Upper lobe of left lung (tissue), 6 donors: ENCODE measurements at regions not wholly inside any gene's neighbourhood (a gene's known extent, or its start where the extent isn't known, plus 50 kb on each side); places are given as distances from the start of the nearest gene placed in this dataset.

ENCODE experiments used
- ATAC-seq, 2 donors: fragments of 200-7000 bp; cut with Tn5 transposase; one replicate each; pipeline ENCODE4 v1.9.1; 2022; ENCODE audit warnings: mild to moderate bottlenecking in 2 of 2, moderate library complexity in 2 of 2; ENCODE audit not compliant: low FRiP score in 2 of 2
- DNase-seq, 2 donors: peaks; one replicate each; pipeline ENCODE4 v3.0.0-alpha.2; 2019 to 2020
- H3K27ac ChIP-seq, 4 donors: fragments of 200-600 bp; sonication (generic); one replicate each; pipeline ENCODE4 v1.5.1; 2016 to 2019
- H3K27me3 ChIP-seq, 4 donors: fragments of 200-600 bp; sonication (generic); one replicate each; pipeline ENCODE4 v1.5.1; 2017 to 2019
- H3K36me3 ChIP-seq, 4 donors: fragments of 200-600 bp; sonication (generic); one replicate each; pipeline ENCODE4 v1.5.1; 2016 to 2019
- H3K4me1 ChIP-seq, 4 donors: fragments of 200-600 bp; sonication (generic); one replicate each; pipeline ENCODE4 v1.5.1; 2018 to 2019
- H3K4me3 ChIP-seq, 4 donors: fragments of 200-600 bp; sonication (generic); one replicate each; pipeline ENCODE4 v1.5.1; 2017 to 2019; ENCODE audit warnings: mild to moderate bottlenecking in 2 of 4, moderate library complexity in 1 of 4
- H3K9me3 ChIP-seq, 4 donors: fragments of 200-600 bp; sonication (generic); one replicate each; pipeline ENCODE4 v1.5.1; 2018 to 2019
- CTCF ChIP-seq, 6 experiments: fragments of 450-650 bp in 4 of 6; fragments of 200-600 bp in 2 of 6; sonication (generic) in 2 of 6; IDR thresholded peaks; one replicate each; pipeline ENCODE4 v1.5.1; 2016 to 2019; ENCODE audit warnings: antibody characterized with exemption in 6 of 6
- EP300 ChIP-seq, 4 donors: sonication (generic); formaldehyde crosslinking; IDR thresholded peaks; one replicate each; pipeline ENCODE4 v1.5.1; 2017; ENCODE audit warnings: antibody characterized with exemption in 4 of 4, control low read depth in 2 of 4
- POLR2A ChIP-seq, 4 donors: fragments of 450-650 bp; IDR thresholded peaks; one replicate each; pipeline ENCODE4 v1.5.1; 2016 to 2017; ENCODE audit warnings: antibody characterized with exemption in 4 of 4, mild to moderate bottlenecking in 2 of 4
- POLR2AphosphoS5 ChIP-seq, 2 donors: sonication (generic); formaldehyde crosslinking; IDR thresholded peaks; one replicate each; pipeline ENCODE4 v1.5.1; 2017; ENCODE audit warnings: antibody characterized with exemption in 2 of 2
- WGBS, 2 donors: methylation state at CpG; one replicate each; pipeline ENCODE4 v1.1.5; 2017 to 2018; 5-methylcytosine and 5-hydroxymethylcytosine counted together
- donor health status: DM: no; HTN: no; CAD: no; lungs with moderate emphysema.
- donor health status: DM: no; HTN: yes; CAD: no; lungs with severe emphysema.

GRCh38 chr5:166517976-166518375 is 1773.5 kb upstream of the WWC1 start:
- Histone ChIP-seq H3K27me3 (no peaks in the 10 kb centered on the region), H3K36me3 (no peaks in the 10 kb centered on the region), H3K4me1 (no peaks in the 10 kb centered on the region), H3K4me3 (no peak overlapping the region), H3K27ac (no peak overlapping the region), H3K9me3 (no peaks in the 10 kb centered on the region)
- TF ChIP-seq POLR2A (IDR thresholded peaks at IDR 0.05) (no peak), CTCF (IDR thresholded peaks at IDR 0.05) (no peak), POLR2AphosphoS5 (IDR thresholded peaks at IDR 0.05) (no peak), EP300 (IDR thresholded peaks at IDR 0.05) (no peak)
- no peak for DNase-seq
- no peak for ATAC-seq
- 72 to 76% methylated on average over 5 of the region's 5 CpGs for WGBS, 2 donors

- Histone ChIP-seq H3K4me3 (no peak overlapping the region), H3K9me3 (no peaks in the 10 kb centered on the region), H3K4me1 (no peaks in the 10 kb centered on the region), H3K36me3 (no peaks in the 10 kb centered on the region), H3K27ac (no peak overlapping the region), H3K27me3 (no peaks in the 10 kb centered on the region)
- WGBS, 2 donors: 78 to 82% methylated on average over 2 of the region's 2 CpGs
- ATAC-seq (no peak), DNase-seq (no peak)
- TF ChIP-seq CTCF (IDR thresholded peaks at IDR 0.05) (no peak), EP300 (IDR thresholded peaks at IDR 0.05) (no peak), POLR2AphosphoS5 (IDR thresholded peaks at IDR 0.05) (no peak), POLR2A (IDR thresholded peaks at IDR 0.05) (no peak)
Measured at GRCh38 chr5:166523206-166523605, 1768.2 kb upstream of the WWC1 start.

- Histone ChIP-seq H3K27ac (no peak overlapping the region), H3K9me3 (no peaks in the 10 kb centered on the region), H3K36me3 (no peaks in the 10 kb centered on the region), H3K4me3 (no peak overlapping the region), H3K27me3 (no peaks in the 10 kb centered on the region), H3K4me1 (no peaks in the 10 kb centered on the region)
- no peak for TF ChIP-seq POLR2A (IDR thresholded peaks at IDR 0.05)
- TF ChIP-seq EP300 (IDR thresholded peaks at IDR 0.05): no peak
- TF ChIP-seq POLR2AphosphoS5 (IDR thresholded peaks at IDR 0.05): no peak
- no peak for TF ChIP-seq CTCF (IDR thresholded peaks at IDR 0.05)
- 38 to 43% methylated on average over 2 of the region's 2 CpGs for WGBS, 2 donors
- DNase-seq (no peak), ATAC-seq (no peak)
Measured at GRCh38 chr5:166529200-166529599, 1762.2 kb upstream of the WWC1 start.

DNA sequence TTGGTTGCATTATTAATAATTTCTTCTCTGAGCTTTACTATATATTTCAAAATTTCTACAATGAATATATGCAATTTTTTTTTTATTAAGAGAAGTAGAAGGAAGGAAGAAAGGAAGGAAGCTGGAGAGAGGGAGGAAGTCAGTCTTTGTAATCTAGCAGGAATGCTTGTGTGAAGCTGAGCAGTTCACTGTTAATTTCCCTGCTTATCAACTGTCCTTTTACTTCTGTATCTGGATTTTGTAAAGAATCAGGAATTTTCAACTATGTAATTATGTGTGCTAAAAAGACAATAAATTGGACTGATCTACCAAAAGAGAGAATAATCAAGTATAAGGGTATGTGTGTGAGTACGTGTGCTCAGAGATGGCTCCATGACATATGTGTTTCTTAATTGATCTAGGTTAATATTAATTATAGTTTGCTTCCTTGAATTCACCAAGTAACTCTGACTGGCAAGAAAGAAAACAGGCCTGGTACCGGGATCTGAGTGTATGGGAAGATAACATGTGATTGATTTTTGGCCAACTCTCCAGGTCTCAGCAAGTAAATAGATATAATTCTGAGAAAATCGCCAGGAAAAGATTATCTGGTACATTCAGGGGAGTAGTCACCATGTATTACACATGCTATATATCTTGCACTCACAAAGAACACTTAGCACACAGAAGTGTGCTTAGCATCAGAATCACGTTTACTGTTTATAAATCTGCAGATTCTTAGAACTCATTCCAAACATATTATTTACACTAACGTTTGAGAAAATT is 1758.8 kb upstream of the WWC1 start:
- no peaks in the 10 kb centered on the region for H3K9me3 ChIP-seq
- DNase-seq: no peak
- TF ChIP-seq POLR2A (IDR thresholded peaks at IDR 0.05): no peak
- TF ChIP-seq POLR2AphosphoS5 (IDR thresholded peaks at IDR 0.05): no peak
- TF ChIP-seq CTCF (IDR thresholded peaks at IDR 0.05): no peak
- no peak for TF ChIP-seq EP300 (IDR thresholded peaks at IDR 0.05)
- no peak overlapping the region for H3K4me3 ChIP-seq
- no peaks in the 10 kb centered on the region for H3K36me3 ChIP-seq
- no peak overlapping the region for H3K27ac ChIP-seq
- no peak for ATAC-seq
- H3K27me3 ChIP-seq: no peaks in the 10 kb centered on the region
- H3K4me1 ChIP-seq: no peaks in the 10 kb centered on the region
- WGBS, 2 donors: 56 to 63% methylated on average over 5 of the region's 5 CpGs

GRCh38 chr5:166535641-166536040 is 1755.8 kb upstream of the WWC1 start:
- Histone ChIP-seq H3K4me1 (no peaks in the 10 kb centered on the region), H3K4me3 (no peak overlapping the region), H3K27me3 (no peaks in the 10 kb centered on the region), H3K27ac (no peak overlapping the region), H3K9me3 (peaks cover 0 to 6% (median 0%) of the 10 kb centered on the region in 4 donors), H3K36me3 (no peaks in the 10 kb centered on the region)
- TF ChIP-seq POLR2A (IDR thresholded peaks at IDR 0.05): no peak
- TF ChIP-seq EP300 (IDR thresholded peaks at IDR 0.05): no peak
- no peak for TF ChIP-seq CTCF (IDR thresholded peaks at IDR 0.05)
- ATAC-seq (no peak), DNase-seq (no peak)
- whole genome bisulfite sequencing, 2 donors: 72 to 73% methylated on average over 3 of the region's 3 CpGs
